ENCODE measurements at regions not wholly inside any gene's neighbourhood (a gene's known extent, or its start where the extent isn't known, plus 50 kb on each side); places are given as distances from the start of the nearest gene placed in this dataset.
"Not testable (repeated sequence)": the region's sequence is repeated elsewhere in the genome, so short reads cannot be mapped to it uniquely, and the experiment has no call there.

DNA sequence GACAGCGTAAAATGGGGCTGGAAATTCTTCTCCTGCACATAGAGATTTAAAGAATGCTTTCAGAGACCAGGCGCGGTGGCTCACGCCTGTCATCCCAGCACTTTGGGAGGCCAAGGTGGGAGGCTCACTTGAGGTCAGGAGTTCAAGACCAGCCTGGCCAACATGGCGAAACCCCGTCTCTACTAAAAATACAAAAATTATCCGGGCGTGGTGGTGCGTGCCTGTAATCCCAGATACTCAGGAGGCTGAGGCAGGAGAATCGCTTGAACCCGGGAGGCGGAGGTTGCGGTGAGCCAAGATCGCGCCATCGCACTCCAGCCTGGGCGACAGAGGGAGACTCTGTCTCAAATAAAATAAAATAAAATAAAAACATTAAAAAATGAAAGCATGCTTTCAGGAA is 107.4 kb downstream of the CRLF2 start:
- not testable (repeated sequence) for TF ChIP-seq CTCF (conservative IDR thresholded peaks at IDR 0.05; ENCODE audit: low read depth in 2 of 2); EZH2 (IDR thresholded peaks at IDR 0.05; ENCODE audit: low read depth, unreplicated experiment); JUNB (IDR thresholded peaks at IDR 0.05; ENCODE audit: unreplicated experiment); EZH2phosphoT487 (IDR thresholded peaks at IDR 0.05; ENCODE audit: unreplicated experiment)
- TF ChIP-seq, protein P1, sequence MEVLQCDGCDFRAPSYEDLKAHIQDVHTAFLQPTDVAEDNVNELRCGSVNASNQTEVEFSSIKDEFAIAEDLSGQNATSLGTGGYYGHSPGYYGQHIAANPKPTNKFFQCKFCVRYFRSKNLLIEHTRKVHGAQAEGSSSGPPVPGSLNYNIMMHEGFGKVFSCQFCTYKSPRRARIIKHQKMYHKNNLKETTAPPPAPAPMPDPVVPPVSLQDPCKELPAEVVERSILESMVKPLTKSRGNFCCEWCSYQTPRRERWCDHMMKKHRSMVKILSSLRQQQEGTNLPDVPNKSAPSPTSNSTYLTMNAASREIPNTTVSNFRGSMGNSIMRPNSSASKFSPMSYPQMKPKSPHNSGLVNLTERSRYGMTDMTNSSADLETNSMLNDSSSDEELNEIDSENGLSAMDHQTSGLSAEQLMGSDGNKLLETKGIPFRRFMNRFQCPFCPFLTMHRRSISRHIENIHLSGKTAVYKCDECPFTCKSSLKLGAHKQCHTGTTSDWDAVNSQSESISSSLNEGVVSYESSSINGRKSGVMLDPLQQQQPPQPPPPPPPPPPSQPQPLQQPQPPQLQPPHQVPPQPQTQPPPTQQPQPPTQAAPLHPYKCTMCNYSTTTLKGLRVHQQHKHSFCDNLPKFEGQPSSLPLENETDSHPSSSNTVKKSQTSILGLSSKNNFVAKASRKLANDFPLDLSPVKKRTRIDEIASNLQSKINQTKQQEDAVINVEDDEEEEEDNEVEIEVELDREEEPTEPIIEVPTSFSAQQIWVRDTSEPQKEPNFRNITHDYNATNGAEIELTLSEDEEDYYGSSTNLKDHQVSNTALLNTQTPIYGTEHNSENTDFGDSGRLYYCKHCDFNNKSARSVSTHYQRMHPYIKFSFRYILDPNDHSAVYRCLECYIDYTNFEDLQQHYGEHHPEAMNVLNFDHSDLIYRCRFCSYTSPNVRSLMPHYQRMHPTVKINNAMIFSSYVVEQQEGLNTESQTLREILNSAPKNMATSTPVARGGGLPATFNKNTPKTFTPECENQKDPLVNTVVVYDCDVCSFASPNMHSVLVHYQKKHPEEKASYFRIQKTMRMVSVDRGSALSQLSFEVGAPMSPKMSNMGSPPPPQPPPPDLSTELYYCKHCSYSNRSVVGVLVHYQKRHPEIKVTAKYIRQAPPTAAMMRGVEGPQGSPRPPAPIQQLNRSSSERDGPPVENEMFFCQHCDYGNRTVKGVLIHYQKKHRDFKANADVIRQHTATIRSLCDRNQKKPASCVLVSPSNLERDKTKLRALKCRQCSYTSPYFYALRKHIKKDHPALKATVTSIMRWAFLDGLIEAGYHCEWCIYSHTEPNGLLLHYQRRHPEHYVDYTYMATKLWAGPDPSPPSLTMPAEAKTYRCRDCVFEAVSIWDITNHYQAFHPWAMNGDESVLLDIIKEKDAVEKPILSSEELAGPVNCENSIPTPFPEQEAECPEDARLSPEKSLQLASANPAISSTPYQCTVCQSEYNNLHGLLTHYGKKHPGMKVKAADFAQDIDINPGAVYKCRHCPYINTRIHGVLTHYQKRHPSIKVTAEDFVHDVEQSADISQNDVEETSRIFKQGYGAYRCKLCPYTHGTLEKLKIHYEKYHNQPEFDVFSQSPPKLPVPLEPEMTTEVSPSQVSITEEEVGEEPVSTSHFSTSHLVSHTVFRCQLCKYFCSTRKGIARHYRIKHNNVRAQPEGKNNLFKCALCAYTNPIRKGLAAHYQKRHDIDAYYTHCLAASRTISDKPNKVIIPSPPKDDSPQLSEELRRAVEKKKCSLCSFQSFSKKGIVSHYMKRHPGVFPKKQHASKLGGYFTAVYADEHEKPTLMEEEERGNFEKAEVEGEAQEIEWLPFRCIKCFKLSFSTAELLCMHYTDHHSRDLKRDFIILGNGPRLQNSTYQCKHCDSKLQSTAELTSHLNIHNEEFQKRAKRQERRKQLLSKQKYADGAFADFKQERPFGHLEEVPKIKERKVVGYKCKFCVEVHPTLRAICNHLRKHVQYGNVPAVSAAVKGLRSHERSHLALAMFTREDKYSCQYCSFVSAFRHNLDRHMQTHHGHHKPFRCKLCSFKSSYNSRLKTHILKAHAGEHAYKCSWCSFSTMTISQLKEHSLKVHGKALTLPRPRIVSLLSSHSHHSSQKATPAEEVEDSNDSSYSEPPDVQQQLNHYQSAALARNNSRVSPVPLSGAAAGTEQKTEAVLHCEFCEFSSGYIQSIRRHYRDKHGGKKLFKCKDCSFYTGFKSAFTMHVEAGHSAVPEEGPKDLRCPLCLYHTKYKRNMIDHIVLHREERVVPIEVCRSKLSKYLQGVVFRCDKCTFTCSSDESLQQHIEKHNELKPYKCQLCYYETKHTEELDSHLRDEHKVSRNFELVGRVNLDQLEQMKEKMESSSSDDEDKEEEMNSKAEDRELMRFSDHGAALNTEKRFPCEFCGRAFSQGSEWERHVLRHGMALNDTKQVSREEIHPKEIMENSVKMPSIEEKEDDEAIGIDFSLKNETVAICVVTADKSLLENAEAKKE (CRISPR knock-in tag; IDR thresholded peaks at IDR 0.05): not testable (repeated sequence)
- TF ChIP-seq, protein P2, sequence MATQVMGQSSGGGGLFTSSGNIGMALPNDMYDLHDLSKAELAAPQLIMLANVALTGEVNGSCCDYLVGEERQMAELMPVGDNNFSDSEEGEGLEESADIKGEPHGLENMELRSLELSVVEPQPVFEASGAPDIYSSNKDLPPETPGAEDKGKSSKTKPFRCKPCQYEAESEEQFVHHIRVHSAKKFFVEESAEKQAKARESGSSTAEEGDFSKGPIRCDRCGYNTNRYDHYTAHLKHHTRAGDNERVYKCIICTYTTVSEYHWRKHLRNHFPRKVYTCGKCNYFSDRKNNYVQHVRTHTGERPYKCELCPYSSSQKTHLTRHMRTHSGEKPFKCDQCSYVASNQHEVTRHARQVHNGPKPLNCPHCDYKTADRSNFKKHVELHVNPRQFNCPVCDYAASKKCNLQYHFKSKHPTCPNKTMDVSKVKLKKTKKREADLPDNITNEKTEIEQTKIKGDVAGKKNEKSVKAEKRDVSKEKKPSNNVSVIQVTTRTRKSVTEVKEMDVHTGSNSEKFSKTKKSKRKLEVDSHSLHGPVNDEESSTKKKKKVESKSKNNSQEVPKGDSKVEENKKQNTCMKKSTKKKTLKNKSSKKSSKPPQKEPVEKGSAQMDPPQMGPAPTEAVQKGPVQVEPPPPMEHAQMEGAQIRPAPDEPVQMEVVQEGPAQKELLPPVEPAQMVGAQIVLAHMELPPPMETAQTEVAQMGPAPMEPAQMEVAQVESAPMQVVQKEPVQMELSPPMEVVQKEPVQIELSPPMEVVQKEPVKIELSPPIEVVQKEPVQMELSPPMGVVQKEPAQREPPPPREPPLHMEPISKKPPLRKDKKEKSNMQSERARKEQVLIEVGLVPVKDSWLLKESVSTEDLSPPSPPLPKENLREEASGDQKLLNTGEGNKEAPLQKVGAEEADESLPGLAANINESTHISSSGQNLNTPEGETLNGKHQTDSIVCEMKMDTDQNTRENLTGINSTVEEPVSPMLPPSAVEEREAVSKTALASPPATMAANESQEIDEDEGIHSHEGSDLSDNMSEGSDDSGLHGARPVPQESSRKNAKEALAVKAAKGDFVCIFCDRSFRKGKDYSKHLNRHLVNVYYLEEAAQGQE (IDR thresholded peaks at IDR 0.05; ENCODE audit: unreplicated experiment): not testable (repeated sequence)

Data from GM23338 (cell line).